CD4-positive, alpha-beta T cell treated with Interleukin-21 for 1 hour (primary cell): ENCODE measurements at regions not wholly inside any gene's neighbourhood (a gene's known extent, or its start where the extent isn't known, plus 50 kb on each side); places are given as distances from the start of the nearest gene placed in this dataset.

Experiments used
- DNase-seq: peaks from one replicate; pipeline ENCODE4 v3.0.0-alpha.2; 2020

DNA sequence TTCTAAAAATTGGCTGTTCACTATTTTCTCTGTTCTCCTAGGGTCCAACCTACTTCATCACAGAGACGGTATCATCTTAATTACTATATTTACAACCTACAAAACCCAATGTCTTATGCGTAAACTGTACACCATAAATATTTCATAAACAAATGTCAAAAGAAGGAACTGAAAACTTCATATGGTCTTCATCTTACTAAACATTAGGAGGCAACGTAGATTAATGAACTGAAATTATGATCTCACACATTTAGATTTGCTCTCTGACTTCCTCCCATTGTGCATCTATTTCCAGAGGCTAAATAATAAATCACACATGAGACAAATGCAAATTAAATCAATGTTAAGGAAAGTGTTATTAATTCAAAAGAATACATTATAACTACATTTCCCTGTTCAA, 1850.6 kb upstream of the SEL1L start:
- no peak for DNase-seq

GRCh38 chr14:83395321-83395720, 1861.7 kb upstream of the SEL1L start:
- no peak for DNase-seq

- no peak for DNase-seq
Measured at GRCh38 chr14:83416476-83416875, 1882.8 kb upstream of the SEL1L start.

GRCh38 chr14:83419420-83419819, 1885.8 kb upstream of the SEL1L start:
- no peak for DNase-seq

- DNase-seq, result no peak
Measured at GRCh38 chr14:83421711-83422110, 1888.1 kb upstream of the SEL1L start.

DNA sequence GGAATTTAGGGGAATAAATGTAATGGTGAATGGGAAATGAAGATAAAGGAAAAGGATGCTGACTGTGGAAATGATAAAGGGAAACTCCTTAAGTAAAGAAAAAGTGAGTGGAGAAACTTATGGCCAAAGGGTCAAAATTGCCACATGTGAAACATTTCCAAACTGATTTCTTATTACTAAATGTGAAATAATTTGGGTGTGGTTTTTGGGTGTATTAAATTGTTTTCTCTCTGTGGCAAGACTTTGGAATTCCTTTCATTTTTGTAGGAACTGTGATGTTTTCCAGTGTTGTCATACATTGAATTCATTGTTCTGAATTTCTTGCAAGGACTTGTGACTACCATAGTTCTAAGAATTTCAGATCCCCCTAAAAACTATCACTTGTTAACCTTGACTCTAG, 1891.5 kb upstream of the SEL1L start:
- DNase-seq, result no peak

- DNase-seq, result no peak
Measured at GRCh38 chr14:83425706-83426105, 1892.1 kb upstream of the SEL1L start.

DNA sequence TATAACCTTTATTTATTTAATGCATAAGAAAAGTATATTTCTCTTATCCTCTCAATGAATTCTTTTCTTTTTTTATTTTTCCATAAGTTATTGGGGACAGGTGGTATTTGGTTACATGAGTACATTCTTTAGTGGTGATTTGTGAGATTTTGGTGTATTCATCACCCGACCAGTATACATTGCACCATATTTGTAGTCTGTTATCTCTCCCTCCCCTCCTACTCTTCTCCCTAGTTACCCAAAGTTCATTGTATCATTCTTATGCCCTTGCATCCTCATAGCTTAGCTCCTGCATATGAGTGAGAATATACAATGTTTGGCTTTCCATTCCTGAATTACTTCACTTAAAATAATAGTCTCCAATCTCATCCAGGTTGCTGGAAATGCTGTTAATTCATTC, 1900.0 kb upstream of the SEL1L start:
- no peak for DNase-seq

DNA sequence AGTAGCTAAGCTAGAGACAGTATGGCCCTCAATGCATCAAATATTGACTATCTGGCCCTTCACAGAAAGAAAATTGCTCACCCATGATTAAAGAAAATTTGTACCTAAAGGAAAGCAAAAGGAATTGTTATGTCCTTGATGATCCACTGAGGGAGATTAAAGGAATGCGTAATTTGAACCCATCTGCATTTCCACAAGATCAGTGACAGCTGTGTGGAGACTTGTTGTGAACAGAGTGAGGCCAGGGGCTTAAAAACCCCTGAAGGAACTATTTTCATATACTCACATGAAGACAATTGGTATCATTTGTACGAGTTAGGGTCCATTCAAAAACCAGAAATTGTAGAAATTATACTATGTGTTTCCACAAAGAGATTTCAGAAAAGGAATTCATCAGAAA, 1908.1 kb upstream of the SEL1L start:
- DNase-seq, result no peak

DNA sequence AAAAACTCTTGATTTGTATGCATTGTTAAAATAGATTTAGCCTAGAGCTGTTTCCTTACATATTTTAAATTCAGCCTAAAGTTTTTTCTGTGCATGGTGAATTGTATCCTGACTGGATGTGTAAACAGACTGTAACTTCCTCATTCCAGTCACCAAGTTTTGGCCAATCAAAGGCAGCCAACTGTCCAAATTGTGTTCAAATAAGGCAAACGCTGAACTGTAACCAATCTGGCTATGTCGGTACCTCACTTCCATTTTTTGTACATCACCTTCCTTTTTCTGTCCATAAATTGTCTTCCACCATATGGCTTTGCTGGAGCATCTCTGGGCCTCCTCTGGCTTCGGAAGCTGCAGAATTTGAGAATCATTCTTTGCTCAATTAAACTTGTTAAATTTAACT, 1921.9 kb upstream of the SEL1L start:
- no peak for DNase-seq

- no peak for DNase-seq
Measured at GRCh38 chr14:83461521-83461920, 1927.9 kb upstream of the SEL1L start.

DNA sequence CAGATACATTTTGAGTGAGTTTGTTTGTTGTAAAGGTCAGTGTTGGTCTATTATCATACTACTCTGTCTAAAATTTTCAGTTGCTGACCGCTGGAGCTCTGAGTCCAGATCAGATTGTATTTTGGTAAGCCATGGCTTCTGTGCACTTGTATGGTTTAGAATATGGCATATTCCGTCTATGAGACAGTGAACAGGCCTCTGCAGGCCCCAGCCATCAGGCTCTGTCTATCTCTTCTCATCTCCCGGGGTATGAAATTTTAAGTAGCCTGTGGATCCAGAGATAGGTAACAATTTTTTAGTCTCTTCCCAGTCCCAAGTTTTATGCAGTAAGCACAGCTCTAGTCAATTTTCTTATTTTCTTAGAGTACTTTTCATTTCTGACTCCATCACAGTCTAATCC, 1929.1 kb upstream of the SEL1L start:
- no peak for DNase-seq

DNA sequence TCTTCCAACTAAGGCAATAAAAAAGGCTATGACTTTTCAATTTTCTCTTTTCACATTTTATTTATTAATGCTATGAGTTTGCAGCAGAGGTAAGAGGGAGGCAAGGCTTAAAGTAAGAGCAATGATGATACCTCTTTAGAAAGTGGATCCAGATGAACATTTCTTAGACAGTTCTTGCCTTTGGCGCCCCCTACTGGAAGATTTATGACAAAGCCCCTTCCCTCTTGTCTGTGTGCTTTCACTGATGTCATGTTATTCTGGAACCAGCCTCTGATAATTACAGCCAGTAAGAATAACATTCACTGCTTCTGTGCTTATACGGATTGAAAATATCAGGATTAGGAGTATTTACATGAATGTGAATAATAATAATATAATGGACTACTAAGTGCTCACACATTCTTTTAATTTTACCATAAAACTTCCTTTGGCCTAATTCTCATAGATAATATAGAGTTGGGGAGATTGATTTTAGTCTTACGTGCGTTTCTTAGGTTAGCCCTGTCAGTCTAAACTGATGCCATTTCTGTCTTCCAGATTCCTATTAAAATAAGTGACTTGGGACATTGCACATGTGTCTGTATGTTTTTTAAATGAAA, 1929.9 kb upstream of the SEL1L start:
- DNase-seq, result no peak

DNA sequence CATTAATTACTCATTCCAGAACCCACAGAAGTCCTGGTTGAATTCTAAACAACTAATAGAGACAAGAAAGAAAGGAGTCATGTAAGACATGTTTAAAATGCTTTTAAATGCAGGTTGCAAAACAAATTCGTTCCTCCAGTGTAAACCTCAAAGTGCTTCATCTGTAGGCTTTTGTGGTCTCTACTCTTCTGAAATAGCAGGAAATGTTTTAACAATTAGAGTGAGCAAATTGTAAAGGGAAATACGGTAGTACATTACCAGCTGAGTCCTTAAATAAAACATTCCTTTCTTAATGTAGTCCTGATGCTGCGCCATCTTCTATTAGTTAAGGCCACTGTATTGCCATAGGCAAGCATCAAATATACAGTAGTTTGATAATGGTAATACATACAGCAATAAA, 1934.2 kb upstream of the SEL1L start:
- no peak for DNase-seq

DNA sequence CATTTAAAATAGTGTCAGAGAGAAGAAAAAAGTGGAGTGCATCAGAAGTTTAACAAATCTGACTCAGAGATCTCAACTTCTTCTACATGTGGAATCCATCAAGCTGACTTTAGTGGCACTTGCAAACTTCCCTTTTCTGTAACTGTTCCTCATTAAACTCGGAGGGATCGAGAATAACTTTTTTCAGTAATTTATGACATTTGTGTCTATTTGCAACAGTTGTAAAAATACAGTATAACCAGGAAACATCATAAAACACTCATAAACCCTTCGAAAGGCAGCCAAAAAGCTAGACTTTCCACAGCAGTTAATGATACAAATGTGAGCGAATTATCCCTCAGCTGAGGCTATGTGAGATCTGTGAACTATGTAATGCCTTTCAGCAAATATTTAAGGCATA, 1936.8 kb upstream of the SEL1L start:
- no peak for DNase-seq

DNA sequence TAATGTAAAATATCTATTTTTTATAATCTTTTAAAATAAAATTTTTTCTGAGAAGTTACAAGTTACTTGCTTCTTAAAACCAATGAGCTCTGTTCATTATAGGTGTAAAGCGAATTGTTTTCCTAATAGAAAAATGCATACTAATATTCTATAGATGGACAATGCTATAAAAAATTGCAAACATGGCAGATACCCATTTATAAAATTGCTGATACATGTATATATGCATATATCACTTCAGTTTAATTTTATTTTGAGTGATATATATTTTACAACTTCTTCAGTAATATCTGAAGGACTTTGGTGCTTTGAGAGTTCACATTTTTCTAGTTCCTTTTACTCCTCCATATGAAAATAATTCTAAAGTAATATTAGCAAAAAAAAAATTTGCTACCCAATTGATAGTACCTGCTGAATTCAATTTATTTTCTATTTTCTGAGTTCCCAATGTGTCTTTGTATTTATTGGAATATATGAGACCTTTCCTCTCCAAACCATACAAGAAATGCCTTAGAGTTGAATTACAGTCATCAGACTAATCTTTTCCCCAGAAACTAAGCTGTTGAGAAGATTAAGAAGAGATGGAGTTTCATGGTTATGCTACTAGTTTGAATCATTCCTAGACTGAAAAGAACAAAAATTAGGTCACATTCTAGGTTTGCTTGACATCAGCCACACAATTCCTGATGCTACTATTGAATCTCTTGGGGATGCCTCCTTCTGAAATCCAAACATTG, 1937.5 kb upstream of the SEL1L start:
- no peak for DNase-seq

GRCh38 chr14:83473416-83474235, 1940.0 kb upstream of the SEL1L start:
- no peak for DNase-seq

GRCh38 chr14:83478741-83479140, 1945.1 kb upstream of the SEL1L start:
- DNase-seq, result no peak

DNA sequence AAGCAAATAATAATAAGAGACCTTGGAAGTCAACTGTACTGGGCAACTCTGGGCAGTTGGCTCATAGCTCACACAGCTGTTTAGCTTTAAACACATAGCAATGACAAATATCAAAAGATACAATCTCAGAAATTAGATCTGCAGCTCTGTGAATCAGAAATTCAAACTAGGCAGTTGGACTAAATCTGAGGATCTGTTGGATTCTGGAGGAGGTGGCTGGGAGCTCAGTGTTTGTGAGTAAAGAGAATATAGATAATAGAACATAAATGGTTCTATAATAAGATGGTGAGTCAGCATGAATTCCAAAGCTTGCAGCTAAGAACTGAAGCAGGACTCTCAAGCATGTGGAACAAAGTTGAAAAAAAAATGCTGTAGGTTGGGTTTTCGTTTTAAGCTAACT, 1949.4 kb upstream of the SEL1L start:
- no peak for DNase-seq

DNA sequence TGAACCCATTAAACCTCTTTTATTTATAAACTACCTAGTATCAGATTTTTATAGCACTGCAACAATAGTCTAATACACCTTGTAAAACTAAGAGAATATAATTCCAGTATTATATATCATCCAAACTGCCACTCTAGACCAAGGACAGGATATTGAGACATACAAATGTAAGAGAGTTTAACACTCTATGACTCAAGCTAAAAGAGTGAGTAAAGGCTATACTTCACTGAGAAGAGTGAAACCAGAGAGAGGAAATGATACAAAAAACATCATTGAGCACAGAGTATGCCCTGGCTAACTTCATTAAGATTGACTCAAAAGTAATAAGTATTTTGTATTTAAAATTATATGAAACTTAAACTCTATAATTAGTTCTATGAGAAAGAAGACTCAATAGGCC, 1951.9 kb upstream of the SEL1L start:
- no peak for DNase-seq

DNA sequence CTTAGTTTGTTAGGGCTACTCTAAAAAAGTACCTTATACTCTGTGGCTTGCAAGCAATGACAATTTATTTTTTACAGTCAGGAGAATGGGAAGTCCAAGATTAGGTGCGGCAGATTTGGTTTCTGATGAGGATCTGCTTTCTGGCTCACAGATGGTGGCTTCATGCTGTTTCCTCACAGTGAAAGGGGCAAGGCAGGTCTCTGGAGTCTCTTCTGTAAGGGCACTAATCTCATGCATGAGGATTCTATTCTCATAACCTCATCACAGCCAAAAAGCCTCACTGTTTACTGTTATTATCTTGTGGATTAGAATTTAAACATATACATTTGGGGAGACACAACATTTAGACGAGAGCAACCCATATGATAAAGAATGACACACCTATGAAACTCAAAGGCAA, 1957.4 kb upstream of the SEL1L start:
- no peak for DNase-seq

- DNase-seq, result no peak
Measured at GRCh38 chr14:83520837-83521236, 1987.2 kb upstream of the SEL1L start.

GRCh38 chr14:83529531-83529930, 1995.9 kb upstream of the SEL1L start:
- no peak for DNase-seq

- DNase-seq, result no peak
Measured at GRCh38 chr14:83533734-83534133, 1996.2 kb upstream of the FLRT2 start.
